Mammary epithelial cell (primary cell): ENCODE measurements at regions not wholly inside any gene's neighbourhood (a gene's known extent, or its start where the extent isn't known, plus 50 kb on each side); places are given as distances from the start of the nearest gene placed in this dataset.

Experiments used
- CTCF ChIP-seq, 2 donors: IDR thresholded peaks in 1 of 2; conservative IDR thresholded peaks in 1 of 2; 2 replicates each; pipeline ENCODE4 v1.5.1; 2011 to 2012; ENCODE audit warnings: inconsistent platforms in 2 of 2, low read length in 2 of 2, mild to moderate bottlenecking in 2 of 2, control low read depth in 1 of 2, low read depth in 1 of 2; ENCODE audit not compliant: insufficient read depth in 1 of 2; ENCODE audit errors: extremely low read depth in 1 of 2
- EZH2 ChIP-seq: IDR thresholded peaks from 2 replicates; pipeline ENCODE4 v1.6.1; 2012; ENCODE audit warnings: low read length, inconsistent platforms, borderline replicate concordance

GRCh38 chr10:63920926-63921325 lies 399.7 kb downstream of the REEP3 start:
- TF ChIP-seq CTCF (conservative IDR thresholded peaks at IDR 0.05 in 1 of 2, IDR thresholded peaks at IDR 0.05 in 1 of 2; ENCODE audit: extremely low read depth in 1 of 2, insufficient read depth in 1 of 2, low read depth in 1 of 2, low read length in 2 of 2): no peak
- TF ChIP-seq EZH2: no peak
